Esophagus squamous epithelium (tissue), 5 donors: ENCODE measurements at regions not wholly inside any gene's neighbourhood (a gene's known extent, or its start where the extent isn't known, plus 50 kb on each side); places are given as distances from the start of the nearest gene placed in this dataset.

Experiments used
- DNase-seq: peaks from one replicate; lab custom pipeline; 2025; lab: John Stamatoyannopoulos, UW
- H3K27ac ChIP-seq, 4 donors: fragments of 200-600 bp; sonication (generic); one replicate each; pipeline ENCODE4 v1.5.1; 2016 to 2019; ENCODE audit warnings: mild to moderate bottlenecking in 1 of 4
- H3K27me3 ChIP-seq, 4 donors: fragments of 200-600 bp; sonication (generic); 1 replicate in 3 of 4; 2 replicates in 1 of 4; pipeline versions ENCODE4 v1.5.1 to v1.6.0; 2017 to 2021; ENCODE audit warnings: antibody characterized with exemption in 1 of 4
- H3K36me3 ChIP-seq, 3 donors: fragments of 200-600 bp; sonication (generic); one replicate each; pipeline ENCODE4 v1.5.1; 2016 to 2019
- H3K4me1 ChIP-seq, 3 donors: fragments of 200-600 bp; sonication (generic); one replicate each; pipeline ENCODE4 v1.5.1; 2017 to 2019
- H3K4me3 ChIP-seq, 4 donors: fragments of 200-600 bp; sonication (generic); 1 replicate in 3 of 4; 2 replicates in 1 of 4; pipeline ENCODE4 v1.5.1; 2016 to 2019; ENCODE audit warnings: mild to moderate bottlenecking in 2 of 4, moderate library complexity in 1 of 4
- H3K9me3 ChIP-seq, 3 donors: fragments of 200-600 bp; sonication (generic); one replicate each; pipeline ENCODE4 v1.5.1; 2016 to 2019
- POLR2A ChIP-seq, 4 donors: fragments of 450-650 bp; IDR thresholded peaks; one replicate each; pipeline ENCODE4 v1.6.1; 2017; ENCODE audit warnings: antibody characterized with exemption in 4 of 4, mild to moderate bottlenecking in 4 of 4, moderate library complexity in 3 of 4
- WGBS, 2 donors: methylation state at CpG; one replicate each; pipeline ENCODE4 v1.1.5; 2018; 5-methylcytosine and 5-hydroxymethylcytosine counted together
- intact Hi-C: fragments of 100-400 bp; cut with DNase I; formaldehyde crosslinking; loops from one replicate; pipeline ENCODE4 v1.15.0; 2022
- TF ChIP-seq, protein P1 (sequence below), 6 experiments: fragments of 450-650 bp in 4 of 6; fragments of 200-600 bp in 2 of 6; sonication (generic) in 2 of 6; IDR thresholded peaks; one replicate each; pipeline ENCODE4 v1.5.1; 2016 to 2019; ENCODE audit warnings: antibody characterized with exemption in 6 of 6, mild to moderate bottlenecking in 4 of 6, moderate library complexity in 4 of 6
- donor health status: DM: yes; HTN: yes; CAD: no.

DNA sequence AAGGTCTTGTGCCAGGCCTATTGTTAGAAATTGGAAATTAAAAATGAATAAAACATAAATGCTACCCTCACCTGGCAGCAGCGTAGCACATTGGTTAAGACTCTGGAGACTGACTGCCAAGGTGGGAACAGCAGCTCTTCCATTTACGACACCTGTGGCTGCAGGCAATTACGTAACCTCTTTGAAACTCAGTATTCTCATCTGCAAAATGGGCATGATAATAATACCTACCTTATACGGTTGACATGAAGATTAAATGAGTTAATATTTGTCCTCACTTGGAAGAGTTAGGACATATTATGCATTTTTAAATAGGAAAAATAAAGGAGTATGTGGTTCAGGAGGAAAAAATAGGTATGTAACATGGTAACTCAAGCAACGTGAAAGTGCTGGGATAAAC is 279.3 kb upstream of the NCKAP5 start:
- no peak overlapping the region for H3K4me3 ChIP-seq
- WGBS, 2 donors = 87 to 89% methylated on average over 5 of the region's 5 CpGs
- no peaks in the 10 kb centered on the region for H3K36me3 ChIP-seq
- no peak overlapping the region for H3K27ac ChIP-seq
- DNase-seq = no peak
- no peaks in the 10 kb centered on the region for H3K9me3 ChIP-seq
- TF ChIP-seq POLR2A (IDR thresholded peaks at IDR 0.05) = no peak
- TF ChIP-seq, protein P1, sequence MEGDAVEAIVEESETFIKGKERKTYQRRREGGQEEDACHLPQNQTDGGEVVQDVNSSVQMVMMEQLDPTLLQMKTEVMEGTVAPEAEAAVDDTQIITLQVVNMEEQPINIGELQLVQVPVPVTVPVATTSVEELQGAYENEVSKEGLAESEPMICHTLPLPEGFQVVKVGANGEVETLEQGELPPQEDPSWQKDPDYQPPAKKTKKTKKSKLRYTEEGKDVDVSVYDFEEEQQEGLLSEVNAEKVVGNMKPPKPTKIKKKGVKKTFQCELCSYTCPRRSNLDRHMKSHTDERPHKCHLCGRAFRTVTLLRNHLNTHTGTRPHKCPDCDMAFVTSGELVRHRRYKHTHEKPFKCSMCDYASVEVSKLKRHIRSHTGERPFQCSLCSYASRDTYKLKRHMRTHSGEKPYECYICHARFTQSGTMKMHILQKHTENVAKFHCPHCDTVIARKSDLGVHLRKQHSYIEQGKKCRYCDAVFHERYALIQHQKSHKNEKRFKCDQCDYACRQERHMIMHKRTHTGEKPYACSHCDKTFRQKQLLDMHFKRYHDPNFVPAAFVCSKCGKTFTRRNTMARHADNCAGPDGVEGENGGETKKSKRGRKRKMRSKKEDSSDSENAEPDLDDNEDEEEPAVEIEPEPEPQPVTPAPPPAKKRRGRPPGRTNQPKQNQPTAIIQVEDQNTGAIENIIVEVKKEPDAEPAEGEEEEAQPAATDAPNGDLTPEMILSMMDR (IDR thresholded peaks at IDR 0.05) = no peak
- H3K4me1 ChIP-seq = peaks cover 0 to 4% (median 0%) of the 10 kb centered on the region in 3 donors
- H3K27me3 ChIP-seq = peaks cover 0 to 13% (median 0%) of the 10 kb centered on the region in 4 donors
- intact Hi-C loops = loop anchor here (10.0 kb wide), 1 partner anchor 1303 kb away; no protein-coding TSS in a partner anchor

DNA sequence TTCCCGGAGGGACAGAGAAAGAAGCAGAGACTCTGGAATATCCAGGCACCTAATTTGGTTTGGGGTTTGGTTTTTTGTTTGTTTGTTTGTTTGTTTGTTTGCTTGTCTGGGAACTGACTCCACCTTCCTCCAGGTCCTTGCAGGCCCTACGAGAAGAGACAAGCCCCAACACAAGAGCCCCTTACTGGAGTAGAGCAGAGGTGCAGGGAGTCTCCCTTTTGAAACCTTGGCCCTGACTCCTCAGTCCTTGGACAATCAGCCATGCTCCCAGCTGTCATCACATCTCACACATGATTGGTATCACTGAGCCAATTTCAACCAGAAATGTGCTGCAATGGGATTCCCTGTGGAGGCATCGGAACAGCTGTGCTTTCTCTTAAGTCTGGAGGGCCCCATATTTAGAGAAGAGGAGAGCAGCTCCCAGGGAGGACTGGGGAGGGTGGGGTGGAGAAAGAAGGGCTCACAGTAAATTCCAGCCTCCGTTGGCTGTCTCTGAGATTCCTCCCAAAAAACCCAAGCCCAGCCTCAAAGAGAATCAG is 279.9 kb upstream of the NCKAP5 start:
- intact Hi-C loops = loop anchor here (10.0 kb wide), 1 partner anchor 1303 kb away; no protein-coding TSS in a partner anchor
- no peak overlapping the region for H3K27ac ChIP-seq
- 42 to 68% methylated on average over 3 to 4 of the region's 4 CpGs for WGBS, 2 donors
- H3K9me3 ChIP-seq = peaks cover 0 to 5% (median 0%) of the 10 kb centered on the region in 3 donors
- no peak for TF ChIP-seq POLR2A (IDR thresholded peaks at IDR 0.05)
- TF ChIP-seq, protein P1 (IDR thresholded peaks at IDR 0.05) = no peak
- DNase-seq = no peak
- peaks cover 0 to 4% (median 0%) of the 10 kb centered on the region in 3 donors for H3K4me1 ChIP-seq
- H3K27me3 ChIP-seq = peaks cover 0 to 13% (median 0%) of the 10 kb centered on the region in 4 donors
- no peak overlapping the region for H3K4me3 ChIP-seq
- H3K36me3 ChIP-seq = no peaks in the 10 kb centered on the region

DNA sequence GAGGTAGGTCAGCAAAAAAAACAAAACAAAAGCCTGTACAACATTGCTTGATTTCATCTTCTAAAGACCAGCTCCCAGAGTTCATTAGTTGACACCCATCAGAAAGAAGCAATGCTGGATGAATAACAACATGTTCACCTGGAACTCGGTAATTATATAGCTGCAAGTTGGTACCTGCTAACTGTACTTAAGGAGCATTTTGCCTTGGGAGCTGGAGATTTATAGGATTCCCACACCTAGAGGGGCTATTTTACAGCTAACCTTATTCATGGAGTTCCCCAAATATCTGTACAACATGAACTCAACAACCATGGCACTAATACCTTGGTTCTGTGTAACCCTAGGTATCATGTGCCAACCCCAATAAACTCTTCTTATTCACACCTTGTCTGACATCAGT is 281.1 kb upstream of the NCKAP5 start:
- intact Hi-C loops = loop anchor here (10.0 kb wide), 1 partner anchor 1305 kb away; no protein-coding TSS in a partner anchor
- WGBS, 2 donors = 19 to 45% methylated on average over 1 of the region's 1 CpG
- no peak for DNase-seq
- H3K4me1 ChIP-seq = no peaks in the 10 kb centered on the region
- H3K9me3 ChIP-seq = peaks cover 0 to 5% (median 0%) of the 10 kb centered on the region in 3 donors
- H3K27me3 ChIP-seq = peaks cover 0 to 15% (median 0%) of the 10 kb centered on the region in 4 donors
- no peaks in the 10 kb centered on the region for H3K36me3 ChIP-seq
- H3K4me3 ChIP-seq = no peak overlapping the region
- H3K27ac ChIP-seq = no peak overlapping the region
- TF ChIP-seq, protein P1 (IDR thresholded peaks at IDR 0.05) = no peak
- no peak for TF ChIP-seq POLR2A (IDR thresholded peaks at IDR 0.05)

DNA sequence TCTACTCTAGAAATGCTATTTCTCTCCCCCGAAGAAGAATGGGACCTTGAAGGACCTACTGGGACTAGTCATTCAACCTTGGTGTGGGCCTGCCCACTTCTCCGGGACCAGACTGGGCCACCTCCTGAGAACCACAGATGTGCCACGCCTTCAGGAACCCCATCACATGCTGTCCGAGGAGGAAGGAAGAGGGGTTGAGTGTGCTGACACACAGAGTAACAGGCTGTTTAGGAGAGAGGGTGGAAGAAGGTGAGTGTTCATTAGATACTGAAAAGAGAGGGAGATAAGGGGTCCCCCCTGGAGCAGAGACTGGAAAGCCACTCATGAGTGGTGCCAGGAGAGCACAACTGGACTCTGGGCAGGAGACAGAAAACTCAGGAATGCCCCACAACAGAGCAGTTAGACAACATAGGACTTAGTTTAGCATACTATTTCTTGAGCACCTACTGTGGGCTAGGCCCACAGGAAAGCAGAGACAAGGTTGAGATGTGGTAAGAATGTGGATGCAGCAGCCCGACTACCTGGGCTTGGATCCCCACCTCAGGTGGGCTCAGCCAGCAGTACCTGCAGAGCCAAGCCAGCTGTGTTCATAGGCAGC is 286.4 kb upstream of the NCKAP5 start:
- no peak for DNase-seq
- H3K4me1 ChIP-seq = no peaks in the 10 kb centered on the region
- 75 to 86% methylated on average over 4 to 5 of the region's 5 CpGs for WGBS, 2 donors
- no peak overlapping the region for H3K4me3 ChIP-seq
- no peaks in the 10 kb centered on the region for H3K36me3 ChIP-seq
- H3K27ac ChIP-seq = no peak overlapping the region
- peaks cover 0 to 5% (median 0%) of the 10 kb centered on the region in 3 donors for H3K9me3 ChIP-seq
- no peak for TF ChIP-seq POLR2A (IDR thresholded peaks at IDR 0.05)
- TF ChIP-seq, protein P1 (IDR thresholded peaks at IDR 0.05) = no peak
- peaks cover 0 to 3% (median 0%) of the 10 kb centered on the region in 4 donors for H3K27me3 ChIP-seq
- intact Hi-C loops = no loop called here

DNA sequence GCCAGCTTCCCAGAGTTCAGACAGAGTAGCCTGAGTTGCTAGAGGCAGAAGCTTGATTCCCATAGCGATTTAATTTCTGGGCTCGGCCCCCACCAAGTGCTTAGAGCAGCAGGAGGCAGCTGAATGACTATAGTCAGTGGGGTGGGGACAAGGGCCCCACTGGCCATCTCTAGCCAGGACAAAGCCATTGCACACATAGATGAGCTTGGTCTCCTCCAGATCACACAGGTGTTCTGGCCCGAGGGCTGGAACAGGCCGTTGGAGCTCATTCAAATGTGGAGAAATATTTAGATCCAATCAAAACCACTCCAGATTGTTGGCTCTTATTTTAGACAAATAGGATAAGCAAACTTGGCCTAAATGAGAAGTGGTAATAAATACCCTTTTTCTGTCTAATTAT is 287.3 kb upstream of the NCKAP5 start:
- DNase-seq = no peak
- Histone ChIP-seq H3K36me3 (no peaks in the 10 kb centered on the region), H3K27me3 (peaks cover 0 to 3% (median 0%) of the 10 kb centered on the region in 4 donors), H3K9me3 (peaks cover 0 to 5% (median 0%) of the 10 kb centered on the region in 3 donors), H3K4me1 (no peaks in the 10 kb centered on the region), H3K27ac (no peak overlapping the region), H3K4me3 (no peak overlapping the region)
- TF ChIP-seq, protein P1 (IDR thresholded peaks at IDR 0.05) = no peak
- TF ChIP-seq POLR2A (IDR thresholded peaks at IDR 0.05) = no peak
- WGBS, 2 donors = 61 to 69% methylated on average over 4 of the region's 4 CpGs
- intact Hi-C loops = no loop called here
